ENCODE measurements at regions not wholly inside any gene's neighbourhood (a gene's known extent, or its start where the extent isn't known, plus 50 kb on each side); places are given as distances from the start of the nearest gene placed in this dataset.

GRCh38 chr13:103794526-103794925 is 728.3 kb upstream of the SLC10A2 start:
- Mint-ChIP-seq H3K27ac (no peak overlapping the region), H3K9me3 (no peaks in the 10 kb centered on the region), H3K4me1 (no peaks in the 10 kb centered on the region), H3K36me3 (ENCODE audit: low read depth) (no peaks in the 10 kb centered on the region), H3K27me3 (ENCODE audit: low read depth) (no peaks in the 10 kb centered on the region), H3K4me3 (no peak overlapping the region)
- no peak for TF ChIP-seq CTCF (IDR thresholded peaks at IDR 0.05; ENCODE audit: unreplicated experiment in 3 of 3)

- Mint-ChIP-seq H3K4me3 (no peak overlapping the region), H3K4me1 (no peaks in the 10 kb centered on the region), H3K36me3 (ENCODE audit: low read depth) (no peaks in the 10 kb centered on the region), H3K27me3 (ENCODE audit: low read depth) (no peaks in the 10 kb centered on the region), H3K27ac (no peak overlapping the region), H3K9me3 (peaks cover 9% of the 10 kb centered on the region)
- TF ChIP-seq CTCF (IDR thresholded peaks at IDR 0.05; ENCODE audit: unreplicated experiment in 3 of 3), result peak; percentile 14 to 43 (median 18)
Measured at GRCh38 chr13:103788061-103788652, 721.9 kb upstream of the SLC10A2 start.

GRCh38 chr13:103772576-103772975 is 706.4 kb upstream of the SLC10A2 start:
- peaks cover 12% of the 10 kb centered on the region for H3K4me1 Mint-ChIP-seq
- no peak overlapping the region for H3K27ac Mint-ChIP-seq
- no peak overlapping the region for H3K4me3 Mint-ChIP-seq
- no peaks in the 10 kb centered on the region for H3K27me3 Mint-ChIP-seq (ENCODE audit: low read depth)
- peaks cover 15% of the 10 kb centered on the region for H3K9me3 Mint-ChIP-seq
- H3K36me3 Mint-ChIP-seq (ENCODE audit: low read depth), result no peaks in the 10 kb centered on the region
- TF ChIP-seq CTCF (IDR thresholded peaks at IDR 0.05; ENCODE audit: unreplicated experiment in 3 of 3), result no peak

- Mint-ChIP-seq H3K4me3 (no peak overlapping the region), H3K27ac (no peak overlapping the region), H3K27me3 (ENCODE audit: low read depth) (no peaks in the 10 kb centered on the region), H3K36me3 (ENCODE audit: low read depth) (no peaks in the 10 kb centered on the region), H3K4me1 (no peaks in the 10 kb centered on the region), H3K9me3 (peaks cover 2% of the 10 kb centered on the region)
- no peak for TF ChIP-seq CTCF (IDR thresholded peaks at IDR 0.05; ENCODE audit: unreplicated experiment in 3 of 3)
Measured at GRCh38 chr13:103762523-103762922, 696.3 kb upstream of the SLC10A2 start.

- no peak overlapping the region for H3K4me3 Mint-ChIP-seq
- H3K36me3 Mint-ChIP-seq (ENCODE audit: low read depth), result no peaks in the 10 kb centered on the region
- TF ChIP-seq CTCF (IDR thresholded peaks at IDR 0.05; ENCODE audit: unreplicated experiment in 3 of 3), result no peak
- H3K9me3 Mint-ChIP-seq, result no peaks in the 10 kb centered on the region
- H3K27ac Mint-ChIP-seq, result no peak overlapping the region
- no peaks in the 10 kb centered on the region for H3K4me1 Mint-ChIP-seq
- no peaks in the 10 kb centered on the region for H3K27me3 Mint-ChIP-seq (ENCODE audit: low read depth)
Measured at GRCh38 chr13:103759361-103759760, 693.1 kb upstream of the SLC10A2 start.

GRCh38 chr13:103758222-103758621 is 692.0 kb upstream of the SLC10A2 start:
- Mint-ChIP-seq H3K27me3 (ENCODE audit: low read depth) (no peaks in the 10 kb centered on the region), H3K4me3 (no peak overlapping the region), H3K4me1 (no peaks in the 10 kb centered on the region), H3K9me3 (no peaks in the 10 kb centered on the region), H3K36me3 (ENCODE audit: low read depth) (no peaks in the 10 kb centered on the region), H3K27ac (no peak overlapping the region)
- no peak for TF ChIP-seq CTCF (IDR thresholded peaks at IDR 0.05; ENCODE audit: unreplicated experiment in 3 of 3)
